ENCODE measurements at regions not wholly inside any gene's neighbourhood (a gene's known extent, or its start where the extent isn't known, plus 50 kb on each side); places are given as distances from the start of the nearest gene placed in this dataset.

GRCh38 chr20:59404749-59405148 lies 104.3 kb downstream of the EDN3 start:
- DNase-seq: no peak

GRCh38 chr20:59405226-59406200 lies 105.1 kb downstream of the EDN3 start:
- DNase-seq: no peak

DNA sequence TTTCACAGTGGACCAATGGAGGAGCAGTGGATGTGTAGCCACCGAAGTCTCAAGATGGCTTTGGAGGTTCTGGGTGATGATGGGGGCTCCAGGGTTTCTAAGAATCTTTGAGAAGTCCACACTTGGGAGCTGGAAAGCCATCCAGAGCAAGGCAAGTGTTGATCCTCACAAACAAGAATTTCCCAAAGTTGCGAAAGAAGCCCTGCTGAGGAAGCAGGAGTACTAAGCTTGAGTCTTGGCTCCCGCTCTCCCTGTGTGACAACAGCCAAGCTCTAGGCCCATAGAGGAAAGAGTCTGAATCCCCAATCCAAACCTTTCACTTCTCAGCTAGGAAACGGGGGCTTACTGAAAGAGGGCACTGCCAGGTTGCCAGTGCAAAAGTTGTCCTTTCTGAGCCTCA lies 106.0 kb downstream of the EDN3 start:
- DNase-seq: no peak

- no peak for DNase-seq
Observed at GRCh38 chr20:59411170-59411569, 110.8 kb downstream of the EDN3 start.

DNA sequence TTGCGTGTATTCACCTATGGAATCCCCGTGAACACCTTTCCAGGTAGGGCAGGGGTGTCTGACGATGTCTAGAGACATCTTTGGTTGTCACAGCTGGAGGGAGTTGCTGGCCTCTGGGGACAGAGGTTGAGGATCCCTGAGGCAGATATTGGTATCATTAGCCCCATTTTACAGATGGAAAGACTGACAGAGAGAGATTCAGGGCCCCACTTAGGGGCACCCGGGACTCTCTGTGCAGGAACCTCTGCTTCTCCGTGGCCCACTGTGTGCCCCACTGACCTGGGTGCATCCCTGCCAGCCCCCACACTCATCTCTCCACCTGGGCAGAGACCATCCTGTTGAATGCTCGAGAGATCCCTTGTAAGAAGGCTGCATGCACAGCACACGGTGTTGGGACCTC lies 111.2 kb downstream of the EDN3 start:
- no peak for DNase-seq

DNA sequence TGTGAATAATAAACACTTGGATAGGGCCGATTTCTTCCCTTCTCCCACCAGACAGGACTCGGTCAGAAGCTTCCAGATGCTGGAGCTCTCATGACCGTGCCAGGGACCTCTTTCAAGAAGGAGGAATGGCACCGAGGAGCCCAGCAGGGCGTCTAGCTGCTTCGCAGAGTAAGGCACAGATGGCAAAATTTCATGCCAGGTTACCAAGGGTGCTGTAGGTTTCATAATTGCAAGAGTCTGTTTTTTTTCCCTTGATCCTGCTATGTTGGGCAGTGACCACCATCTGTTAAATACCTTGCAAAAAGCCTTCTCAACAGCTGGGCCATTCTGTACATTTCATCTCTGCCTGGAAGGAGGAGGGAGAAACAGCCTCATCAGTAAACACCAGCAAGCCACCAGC lies 111.8 kb downstream of the EDN3 start:
- no peak for DNase-seq

DNA sequence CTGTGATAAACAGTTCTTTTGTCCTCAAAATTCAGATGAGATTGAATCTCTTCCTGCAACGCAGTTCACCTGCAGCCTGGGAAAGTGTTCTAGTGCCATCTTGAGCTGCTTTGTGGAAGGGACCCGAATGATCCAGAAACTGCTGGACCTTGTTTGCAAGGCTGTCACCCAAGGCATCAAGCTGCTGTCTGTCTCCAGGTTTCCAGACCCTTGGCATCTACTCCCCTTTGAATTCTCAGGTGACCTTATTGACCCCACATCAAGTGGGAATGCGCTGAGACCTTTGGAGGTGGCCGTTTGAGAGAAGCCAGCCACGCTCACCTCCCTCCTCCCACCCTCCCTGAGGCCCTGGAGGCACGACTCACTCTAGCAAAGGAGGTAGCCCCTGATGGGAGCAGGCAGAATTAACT lies 112.5 kb downstream of the EDN3 start:
- no peak for DNase-seq

- no peak for DNase-seq
Observed at GRCh38 chr20:59413326-59413865, 113.0 kb downstream of the EDN3 start.

- no peak for DNase-seq
Observed at GRCh38 chr20:59414936-59415623, 114.7 kb downstream of the EDN3 start.

DNA sequence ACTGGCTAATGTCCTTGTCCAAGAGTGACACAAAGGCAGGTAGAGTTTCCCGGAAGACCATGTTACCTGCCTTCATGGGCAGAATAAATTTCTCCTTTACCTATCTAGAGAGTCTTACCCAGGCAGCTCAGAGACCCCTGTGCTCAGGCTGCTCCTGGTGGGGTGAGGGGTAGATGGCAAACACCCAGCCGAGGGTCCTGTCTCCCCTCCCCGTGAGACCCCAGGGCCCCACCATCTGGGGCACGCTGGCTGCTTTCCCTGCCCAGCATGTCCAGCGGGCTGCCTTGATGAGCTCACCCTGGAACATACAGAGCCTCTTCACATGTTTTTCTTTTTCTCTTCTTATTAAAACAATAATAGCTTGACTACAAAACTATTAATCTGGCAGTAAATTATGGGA lies 116.5 kb downstream of the EDN3 start:
- DNase-seq: no peak

DNA sequence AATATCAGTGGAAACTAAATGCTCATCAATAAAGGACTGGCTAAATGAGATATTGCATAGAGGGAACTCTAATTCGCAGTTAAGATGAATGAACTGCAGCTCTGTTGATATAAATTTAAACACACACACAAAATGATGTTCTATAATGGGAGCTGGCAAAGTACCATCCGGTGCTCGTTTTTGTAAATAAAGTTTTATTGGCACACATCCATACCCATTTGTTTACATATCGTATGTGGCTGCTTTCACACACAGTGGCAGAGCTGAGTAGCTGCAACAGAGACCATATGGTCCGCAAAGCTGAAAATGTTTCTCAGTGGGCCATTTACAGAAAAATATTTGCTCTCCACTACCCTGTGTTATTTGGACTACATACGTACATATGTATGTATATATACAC lies 120.7 kb downstream of the EDN3 start:
- DNase-seq: no peak

- no peak for DNase-seq
Observed at GRCh38 chr20:59421920-59422637, 121.7 kb downstream of the EDN3 start.

- DNase-seq: no peak
Observed at GRCh38 chr20:59422872-59423544, 122.6 kb downstream of the EDN3 start.

- DNase-seq: no peak
Observed at GRCh38 chr20:59424976-59425375, 124.6 kb downstream of the EDN3 start.

- DNase-seq: no peak
Observed at GRCh38 chr20:59425572-59425971, 125.2 kb downstream of the EDN3 start.

- DNase-seq: no peak
Observed at GRCh38 chr20:59428006-59428405, 127.6 kb downstream of the EDN3 start.

- no peak for DNase-seq
Observed at GRCh38 chr20:59428441-59429205, 128.2 kb downstream of the EDN3 start.

DNA sequence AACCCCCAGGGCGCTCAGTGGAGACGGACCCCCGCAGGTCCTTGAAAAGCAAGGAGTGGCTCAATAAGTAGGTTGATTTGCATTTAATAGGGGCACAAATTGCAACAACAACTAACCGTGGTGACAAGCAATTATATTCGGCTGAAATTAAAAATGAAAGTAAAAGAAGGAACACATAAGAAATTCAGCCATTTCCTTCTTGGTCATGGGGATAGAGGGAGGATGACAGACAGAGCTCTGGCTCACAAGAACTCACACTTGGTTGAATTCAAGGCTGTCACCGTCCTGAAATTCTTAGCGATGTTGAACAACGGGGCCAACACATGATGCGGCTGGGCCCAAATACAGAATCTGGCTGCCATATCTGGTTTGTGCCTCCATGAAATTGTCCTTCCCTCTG lies 129.0 kb downstream of the EDN3 start:
- DNase-seq: no peak

DNA sequence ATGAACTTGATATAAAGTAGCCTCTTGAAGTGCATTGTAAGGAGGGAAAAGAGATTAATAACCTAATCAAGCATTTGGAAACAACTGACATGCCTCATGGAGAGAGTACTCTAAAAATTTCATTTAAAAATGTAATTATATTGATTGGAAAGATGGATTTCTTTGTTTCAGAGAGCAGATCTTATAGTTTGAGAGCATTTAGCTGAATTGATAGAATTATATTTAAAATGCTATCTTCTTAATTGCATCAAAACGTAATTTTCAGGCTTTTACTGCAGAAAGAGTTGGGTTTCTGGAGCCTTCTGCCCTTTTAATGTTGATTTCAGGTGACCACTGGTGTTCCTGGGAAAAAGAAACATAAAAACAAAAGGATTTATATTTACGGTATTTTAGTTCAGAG lies 130.6 kb downstream of the EDN3 start:
- no peak for DNase-seq

GRCh38 chr20:59434960-59435359 lies 134.5 kb downstream of the EDN3 start:
- no peak for DNase-seq

- no peak for DNase-seq
Observed at GRCh38 chr20:59435518-59435917, 135.1 kb downstream of the EDN3 start.

DNA sequence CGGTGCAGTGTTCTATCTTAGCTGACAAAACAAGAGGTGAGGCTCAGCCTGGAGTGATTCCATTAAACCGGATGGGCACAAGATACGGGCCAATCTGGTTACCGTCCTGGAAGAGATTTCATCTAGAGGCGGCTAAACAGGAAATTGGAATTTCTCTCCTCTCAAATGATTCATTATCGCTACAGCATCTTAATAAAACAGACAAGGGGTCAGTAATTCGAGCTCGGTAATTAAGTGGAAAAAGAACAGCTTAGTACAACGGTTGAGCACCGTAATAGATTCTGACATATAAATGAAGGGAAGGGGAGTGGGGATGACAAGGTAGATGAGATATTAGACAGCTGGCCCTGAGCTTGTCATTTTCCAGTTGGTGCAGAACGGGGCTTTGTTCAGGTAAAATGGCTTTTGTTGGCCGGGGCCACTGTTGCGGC lies 137.2 kb downstream of the EDN3 start:
- no peak for DNase-seq
